Activated CD4-positive, alpha-beta T cell treated with anti-CD3 and anti-CD28 coated beads, Interleukin-2, amount 10 ng/mL, durations not matched to agents 24 days and 14 days (primary cell): ENCODE measurements at regions not wholly inside any gene's neighbourhood (a gene's known extent, or its start where the extent isn't known, plus 50 kb on each side); places are given as distances from the start of the nearest gene placed in this dataset.

Experiments used
- DNase-seq: peaks from one replicate; pipeline ENCODE4 v3.0.0; 2022
- H3K27ac Mint-ChIP-seq: one replicate; pipeline ENCODE4 v1.8.0; 2022; ENCODE audit warnings: mild to moderate bottlenecking, mixed read lengths
- H3K27me3 Mint-ChIP-seq: one replicate; pipeline ENCODE4 v1.8.0; 2022; ENCODE audit warnings: mixed read lengths
- H3K36me3 Mint-ChIP-seq: one replicate; pipeline ENCODE4 v1.8.0; 2022; ENCODE audit warnings: low read depth, mild to moderate bottlenecking, mixed read lengths
- H3K4me1 Mint-ChIP-seq: one replicate; pipeline ENCODE4 v1.8.0; 2021; ENCODE audit warnings: mixed read lengths
- H3K4me3 Mint-ChIP-seq: one replicate; pipeline ENCODE4 v1.8.0; 2022; ENCODE audit warnings: mild to moderate bottlenecking, moderate library complexity, mixed read lengths
- H3K9me3 Mint-ChIP-seq: one replicate; pipeline ENCODE4 v1.8.0; 2021; ENCODE audit warnings: mixed read lengths
- intact Hi-C: fragments of 100-400 bp; cut with micrococcal nuclease; formaldehyde crosslinking; loops from one replicate; pipeline ENCODE4 v1.15.1; 2023

GRCh38 chr2:60259781-60260180, 293.7 kb downstream of the BCL11A start:
- no peaks in the 10 kb centered on the region for H3K4me1 Mint-ChIP-seq
- intact Hi-C loops, result no loop called here

GRCh38 chr2:60252581-60253150, 300.8 kb downstream of the BCL11A start:
- H3K4me1 Mint-ChIP-seq, result no peaks in the 10 kb centered on the region
- no peak overlapping the region for H3K4me3 Mint-ChIP-seq
- no peaks in the 10 kb centered on the region for H3K36me3 Mint-ChIP-seq
- H3K27ac Mint-ChIP-seq, result no peak overlapping the region
- no peak for DNase-seq
- no peaks in the 10 kb centered on the region for H3K9me3 Mint-ChIP-seq
- H3K27me3 Mint-ChIP-seq, result peaks cover 2% of the 10 kb centered on the region
- intact Hi-C loops, result no loop called here

More at GRCh38 chr2:60259781-60260180, 293.7 kb downstream of the BCL11A start:
- Mint-ChIP-seq H3K36me3 (no peaks in the 10 kb centered on the region), H3K4me3 (no peak overlapping the region), H3K27me3 (peaks cover 2% of the 10 kb centered on the region), H3K27ac (no peak overlapping the region), H3K9me3 (peaks cover 5% of the 10 kb centered on the region)
- no peak for DNase-seq

- Mint-ChIP-seq H3K27ac (no peak overlapping the region), H3K4me3 (no peak overlapping the region), H3K36me3 (no peaks in the 10 kb centered on the region), H3K4me1 (no peaks in the 10 kb centered on the region), H3K9me3 (no peaks in the 10 kb centered on the region), H3K27me3 (peaks cover 3% of the 10 kb centered on the region)
- intact Hi-C loops, result no loop called here
- DNase-seq, result no peak
Measured at GRCh38 chr2:60251247-60251646, 302.2 kb downstream of the BCL11A start.

GRCh38 chr2:60249879-60250278, 303.6 kb downstream of the BCL11A start:
- Mint-ChIP-seq H3K4me1 (no peaks in the 10 kb centered on the region), H3K27me3 (peaks cover 2% of the 10 kb centered on the region), H3K4me3 (no peak overlapping the region), H3K9me3 (no peaks in the 10 kb centered on the region), H3K36me3 (no peaks in the 10 kb centered on the region), H3K27ac (no peak overlapping the region)
- intact Hi-C loops, result no loop called here
- DNase-seq, result no peak

GRCh38 chr2:60247471-60247870, 306.0 kb downstream of the BCL11A start:
- no peaks in the 10 kb centered on the region for H3K4me1 Mint-ChIP-seq
- H3K4me3 Mint-ChIP-seq, result no peak overlapping the region
- no peak overlapping the region for H3K27ac Mint-ChIP-seq
- H3K9me3 Mint-ChIP-seq, result no peaks in the 10 kb centered on the region
- H3K36me3 Mint-ChIP-seq, result no peaks in the 10 kb centered on the region
- peaks cover 2% of the 10 kb centered on the region for H3K27me3 Mint-ChIP-seq
- DNase-seq, result no peak
- intact Hi-C loops, result no loop called here

GRCh38 chr2:60246583-60246982, 306.9 kb downstream of the BCL11A start:
- intact Hi-C loops, result no loop called here
- Mint-ChIP-seq H3K9me3 (no peaks in the 10 kb centered on the region), H3K27ac (no peak overlapping the region), H3K27me3 (peaks cover 2% of the 10 kb centered on the region), H3K4me1 (no peaks in the 10 kb centered on the region), H3K36me3 (no peaks in the 10 kb centered on the region), H3K4me3 (no peak overlapping the region)
- no peak for DNase-seq

GRCh38 chr2:60234274-60234986, 319.0 kb downstream of the BCL11A start:
- Mint-ChIP-seq H3K27me3 (no peaks in the 10 kb centered on the region), H3K4me1 (no peaks in the 10 kb centered on the region), H3K9me3 (peaks cover 3% of the 10 kb centered on the region), H3K27ac (no peak overlapping the region), H3K4me3 (no peak overlapping the region), H3K36me3 (no peaks in the 10 kb centered on the region)
- peak; percentile 36 for DNase-seq
- intact Hi-C loops, result no loop called here

GRCh38 chr2:60230596-60230995, 322.9 kb downstream of the BCL11A start:
- H3K4me1 Mint-ChIP-seq, result no peaks in the 10 kb centered on the region
- no peak overlapping the region for H3K27ac Mint-ChIP-seq
- H3K27me3 Mint-ChIP-seq, result no peaks in the 10 kb centered on the region
- no peaks in the 10 kb centered on the region for H3K36me3 Mint-ChIP-seq
- H3K9me3 Mint-ChIP-seq, result peaks cover 3% of the 10 kb centered on the region
- no peak overlapping the region for H3K4me3 Mint-ChIP-seq
- intact Hi-C loops, result no loop called here
- DNase-seq, result no peak

GRCh38 chr2:60230037-60230436, 323.4 kb downstream of the BCL11A start:
- intact Hi-C loops, result no loop called here
- no peak for DNase-seq
- H3K36me3 Mint-ChIP-seq, result no peaks in the 10 kb centered on the region
- H3K27me3 Mint-ChIP-seq, result no peaks in the 10 kb centered on the region
- no peak overlapping the region for H3K27ac Mint-ChIP-seq
- H3K4me3 Mint-ChIP-seq, result no peak overlapping the region
- peaks cover 3% of the 10 kb centered on the region for H3K9me3 Mint-ChIP-seq
- H3K4me1 Mint-ChIP-seq, result no peaks in the 10 kb centered on the region

GRCh38 chr2:60226943-60227342, 326.5 kb downstream of the BCL11A start:
- intact Hi-C loops, result no loop called here
- Mint-ChIP-seq H3K9me3 (no peaks in the 10 kb centered on the region), H3K27me3 (no peaks in the 10 kb centered on the region), H3K4me1 (no peaks in the 10 kb centered on the region), H3K27ac (no peak overlapping the region), H3K4me3 (no peak overlapping the region), H3K36me3 (no peaks in the 10 kb centered on the region)
- no peak for DNase-seq

GRCh38 chr2:60226191-60226590, 327.3 kb downstream of the BCL11A start:
- intact Hi-C loops, result no loop called here
- no peak for DNase-seq
- Mint-ChIP-seq H3K27ac (no peak overlapping the region), H3K4me3 (no peak overlapping the region), H3K4me1 (no peaks in the 10 kb centered on the region), H3K27me3 (no peaks in the 10 kb centered on the region), H3K9me3 (no peaks in the 10 kb centered on the region), H3K36me3 (no peaks in the 10 kb centered on the region)

- Mint-ChIP-seq H3K27me3 (no peaks in the 10 kb centered on the region), H3K4me1 (no peaks in the 10 kb centered on the region), H3K9me3 (no peaks in the 10 kb centered on the region), H3K27ac (no peak overlapping the region), H3K4me3 (no peak overlapping the region), H3K36me3 (no peaks in the 10 kb centered on the region)
- intact Hi-C loops, result no loop called here
- DNase-seq, result no peak
Measured at GRCh38 chr2:60223859-60224258, 329.6 kb downstream of the BCL11A start.

GRCh38 chr2:60221098-60221497, 332.4 kb downstream of the BCL11A start:
- H3K36me3 Mint-ChIP-seq, result no peaks in the 10 kb centered on the region
- no peaks in the 10 kb centered on the region for H3K9me3 Mint-ChIP-seq
- H3K27me3 Mint-ChIP-seq, result no peaks in the 10 kb centered on the region
- intact Hi-C loops, result no loop called here
- no peaks in the 10 kb centered on the region for H3K4me1 Mint-ChIP-seq
- DNase-seq, result no peak
- no peak overlapping the region for H3K27ac Mint-ChIP-seq
- no peak overlapping the region for H3K4me3 Mint-ChIP-seq

- Mint-ChIP-seq H3K4me1 (no peaks in the 10 kb centered on the region), H3K36me3 (no peaks in the 10 kb centered on the region)
- DNase-seq, result no peak
Measured at GRCh38 chr2:60219536-60219935, 333.9 kb downstream of the BCL11A start.

More at GRCh38 chr2:60219536-60219935, 333.9 kb downstream of the BCL11A start:
- Mint-ChIP-seq H3K27me3 (no peaks in the 10 kb centered on the region), H3K4me3 (no peak overlapping the region), H3K27ac (no peak overlapping the region), H3K9me3 (no peaks in the 10 kb centered on the region)
- intact Hi-C loops, result no loop called here
